Body of pancreas (tissue), 4 donors: ENCODE measurements at regions not wholly inside any gene's neighbourhood (a gene's known extent, or its start where the extent isn't known, plus 50 kb on each side); places are given as distances from the start of the nearest gene placed in this dataset.

Experiments
- ATAC-seq: fragments of 150-250 bp; one replicate; pipeline ENCODE4 v1.9.1; 2016
- DNase-seq, 4 donors: peaks; one replicate each; pipeline ENCODE4 v3.0.0-alpha.2; 2019
- H3K27ac ChIP-seq, 4 donors: fragments of 200-600 bp; sonication (generic); 1 replicate in 3 of 4; 2 replicates in 1 of 4; pipeline versions ENCODE4 v1.5.1 to v1.6.1; 2016 to 2019; ENCODE audit warnings: mild to moderate bottlenecking in 1 of 4, mixed read lengths in 1 of 4, moderate library complexity in 1 of 4
- H3K27me3 ChIP-seq, 2 donors: fragments of 200-600 bp; sonication (generic); one replicate each; pipeline ENCODE4 v1.6.0; 2016; ENCODE audit warnings: mild to moderate bottlenecking in 1 of 2
- H3K36me3 ChIP-seq, 2 donors: fragments of 200-600 bp; sonication (generic); replicated peaks in 1 of 2; 2 replicates each; pipeline ENCODE4 v1.5.1; 2016; ENCODE audit warnings: low read depth in 2 of 2; ENCODE audit not compliant: insufficient read depth in 1 of 2
- H3K4me1 ChIP-seq: fragments of 200-600 bp; sonication (generic); one replicate; pipeline ENCODE4 v1.6.0; 2016
- H3K4me3 ChIP-seq, 2 donors: fragments of 200-600 bp; sonication (generic); 1 replicate in 1 of 2; 2 replicates in 1 of 2; pipeline ENCODE4 v1.5.1; 2016 to 2019
- H3K9me3 ChIP-seq, 3 donors: fragments of 200-600 bp; sonication (generic); 1 replicate in 2 of 3; 2 replicates in 1 of 3; pipeline ENCODE4 v1.5.1; 2016
- CTCF ChIP-seq, 7 experiments: fragments of 450-650 bp in 4 of 7; fragments of 200-600 bp in 3 of 7; sonication (generic) in 3 of 7; IDR thresholded peaks; one replicate each; pipeline ENCODE4 v1.5.1; 2016 to 2019; ENCODE audit warnings: antibody characterized with exemption in 7 of 7
- POLR2A ChIP-seq, 3 donors: fragments of 450-650 bp; IDR thresholded peaks; one replicate each; pipeline ENCODE4 v1.6.1; 2016; ENCODE audit warnings: antibody characterized with exemption in 3 of 3, mild to moderate bottlenecking in 2 of 3
- WGBS, 2 donors: methylation state at CpG; one replicate each; pipeline ENCODE4 v1.1.5; 2017; 5-methylcytosine and 5-hydroxymethylcytosine counted together
- intact Hi-C: fragments of 100-400 bp; cut with DNase I; formaldehyde crosslinking; loops from one replicate; pipeline ENCODE4 v1.15.1; 2023

GRCh38 chr3:76698136-76698706, 341.7 kb upstream of the ROBO2 start:
- Histone ChIP-seq H3K27ac (no peak overlapping the region), H3K27me3 (no peaks in the 10 kb centered on the region), H3K4me3 (no peak overlapping the region), H3K36me3 (no peaks in the 10 kb centered on the region), H3K9me3 (no peaks in the 10 kb centered on the region), H3K4me1 (no peaks in the 10 kb centered on the region)
- ATAC-seq (no peak), DNase-seq (peak in 3 of 4 donors; percentile 5 to 36 (median 14))
- 6 to 20% methylated on average over 7 of the region's 7 CpGs for WGBS, 2 donors
- intact Hi-C loops: no loop called here
- TF ChIP-seq POLR2A (IDR thresholded peaks at IDR 0.05): no peak
- TF ChIP-seq CTCF (IDR thresholded peaks at IDR 0.05): no peak

- no peaks in the 10 kb centered on the region for H3K9me3 ChIP-seq
- H3K27ac ChIP-seq: no peak overlapping the region
- 50 to 51% methylated on average over 1 of the region's 1 CpG for WGBS, 2 donors
- intact Hi-C loops: no loop called here
- no peaks in the 10 kb centered on the region for H3K27me3 ChIP-seq
- DNase-seq: no peak
- no peak for TF ChIP-seq POLR2A (IDR thresholded peaks at IDR 0.05)
- no peaks in the 10 kb centered on the region for H3K36me3 ChIP-seq
- no peak for ATAC-seq
- no peak overlapping the region for H3K4me3 ChIP-seq
- no peaks in the 10 kb centered on the region for H3K4me1 ChIP-seq
These were observed 340.1 kb upstream of the ROBO2 start for GRCh38 chr3:76699846-76700245.

- DNase-seq (no peak), ATAC-seq (no peak)
- Histone ChIP-seq H3K4me1 (no peaks in the 10 kb centered on the region), H3K9me3 (no peaks in the 10 kb centered on the region), H3K4me3 (no peak overlapping the region), H3K36me3 (no peaks in the 10 kb centered on the region), H3K27ac (no peak overlapping the region), H3K27me3 (no peaks in the 10 kb centered on the region)
- intact Hi-C loops: no loop called here
- 79 to 82% methylated on average over 3 of the region's 3 CpGs for WGBS, 2 donors
- TF ChIP-seq POLR2A (IDR thresholded peaks at IDR 0.05) (no peak), CTCF (IDR thresholded peaks at IDR 0.05) (no peak)
These were observed 339.6 kb upstream of the ROBO2 start for GRCh38 chr3:76700323-76700722.

GRCh38 chr3:76702676-76703075, 337.2 kb upstream of the ROBO2 start:
- Histone ChIP-seq H3K4me1 (no peaks in the 10 kb centered on the region), H3K36me3 (no peaks in the 10 kb centered on the region), H3K4me3 (no peak overlapping the region), H3K9me3 (no peaks in the 10 kb centered on the region), H3K27me3 (no peaks in the 10 kb centered on the region), H3K27ac (no peak overlapping the region)
- no peak for TF ChIP-seq POLR2A (IDR thresholded peaks at IDR 0.05)
- no peak for TF ChIP-seq CTCF (IDR thresholded peaks at IDR 0.05)
- 73 to 81% methylated on average over 3 of the region's 3 CpGs for WGBS, 2 donors
- DNase-seq (no peak), ATAC-seq (no peak)
- intact Hi-C loops: no loop called here

GRCh38 chr3:76715426-76715825, 324.5 kb upstream of the ROBO2 start:
- Histone ChIP-seq H3K4me3 (no peak overlapping the region), H3K27me3 (no peaks in the 10 kb centered on the region), H3K36me3 (no peaks in the 10 kb centered on the region), H3K9me3 (no peaks in the 10 kb centered on the region), H3K27ac (no peak overlapping the region), H3K4me1 (no peaks in the 10 kb centered on the region)
- ATAC-seq: no peak
- TF ChIP-seq POLR2A (IDR thresholded peaks at IDR 0.05) (no peak), CTCF (IDR thresholded peaks at IDR 0.05) (no peak)
- intact Hi-C loops: no loop called here
- no peak for DNase-seq
- 93 to 94% methylated on average over 1 of the region's 1 CpG for WGBS, 2 donors
